Activated naive CD4-positive, alpha-beta T cell treated with anti-CD3 and anti-CD28 coated beads, Interleukin-2, amount 50 U/mL, for 16 hours (primary cell): ENCODE measurements at regions not wholly inside any gene's neighbourhood (a gene's known extent, or its start where the extent isn't known, plus 50 kb on each side); places are given as distances from the start of the nearest gene placed in this dataset.
"Not testable (repeated sequence)": the region's sequence is repeated elsewhere in the genome, so short reads cannot be mapped to it uniquely, and the experiment has no call there.

ENCODE experiments used
- DNase-seq: peaks from one replicate; pipeline ENCODE4 v3.0.0-alpha.2; 2020

GRCh38 chr12:131400668-131401294, 310.1 kb upstream of the SFSWAP start:
- DNase-seq, result not testable (repeated sequence)

DNA sequence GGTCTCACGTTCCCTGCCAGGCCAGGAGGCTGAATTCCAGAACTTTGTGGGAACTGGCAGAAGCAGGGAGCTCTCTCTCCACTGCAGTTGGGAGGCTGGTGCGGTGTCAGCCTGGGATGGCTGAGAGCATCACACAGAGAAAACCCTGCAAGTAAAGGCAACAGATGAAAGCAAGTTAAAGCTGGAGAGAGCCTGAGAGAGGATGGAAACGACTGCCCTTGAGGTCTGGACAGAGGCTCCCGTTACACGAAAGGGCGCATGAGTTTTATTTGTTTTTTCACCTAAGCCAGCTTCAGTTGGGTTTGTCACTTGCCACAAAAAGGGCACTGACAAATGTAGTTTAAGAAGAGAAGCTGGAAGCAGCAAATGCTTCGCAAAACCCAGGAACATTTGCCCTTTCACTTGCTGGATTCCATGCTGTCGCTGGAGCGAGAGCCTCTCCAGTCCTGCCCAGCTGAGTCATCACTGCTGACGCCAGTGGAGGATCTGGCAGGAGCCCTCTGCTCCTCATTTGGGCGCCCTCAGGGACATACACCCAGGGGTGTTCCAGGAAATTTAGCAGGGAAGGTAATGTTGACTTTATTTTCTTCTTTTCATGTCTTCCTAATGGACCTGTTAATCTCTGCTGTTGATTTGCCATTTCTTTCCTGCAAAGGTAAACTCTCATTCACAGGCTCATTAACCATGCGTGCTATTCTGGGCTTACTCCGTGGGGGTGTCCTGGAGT, 308.8 kb upstream of the SFSWAP start:
- not testable (repeated sequence) for DNase-seq

GRCh38 chr12:131402781-131403396, 308.0 kb upstream of the SFSWAP start:
- DNase-seq, result no peak

DNA sequence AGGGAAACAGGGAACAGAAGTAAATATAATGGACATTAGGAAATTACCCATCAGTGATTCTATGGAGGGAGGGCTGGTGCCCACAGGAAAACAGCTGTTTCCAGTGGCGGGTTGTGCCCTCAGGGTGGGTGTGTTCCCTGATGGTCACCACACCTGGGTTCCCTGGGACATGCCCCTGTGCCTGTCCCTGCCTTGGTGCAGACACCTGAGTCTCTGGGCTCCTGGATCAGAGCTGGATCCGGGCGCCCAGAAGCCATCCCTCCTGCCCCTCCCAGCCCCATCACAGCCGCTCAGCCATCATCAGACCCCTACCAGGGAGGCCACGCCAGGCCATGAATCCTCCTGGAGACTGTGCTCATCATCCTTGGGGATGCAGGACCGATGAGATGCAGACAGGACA, 307.2 kb upstream of the SFSWAP start:
- no peak for DNase-seq

DNA sequence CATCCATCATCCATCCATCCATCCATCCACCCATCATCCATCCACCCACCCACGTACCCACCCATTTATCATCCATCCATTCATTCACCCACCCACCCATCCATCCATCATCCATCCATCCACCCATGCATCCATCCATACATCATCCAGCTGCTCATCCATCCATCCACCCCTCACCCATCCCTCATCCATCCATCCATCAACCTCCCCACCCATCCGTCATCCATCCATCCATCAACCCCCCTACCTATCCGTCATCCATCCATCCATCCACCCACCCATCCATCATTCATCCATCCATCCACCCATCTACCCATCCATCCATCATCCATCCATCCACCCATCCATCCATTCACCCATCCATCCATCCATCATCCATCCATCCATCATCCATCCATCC, 306.2 kb upstream of the SFSWAP start:
- no peak for DNase-seq

GRCh38 chr12:131407221-131408035, 303.5 kb upstream of the SFSWAP start:
- DNase-seq, result no peak

DNA sequence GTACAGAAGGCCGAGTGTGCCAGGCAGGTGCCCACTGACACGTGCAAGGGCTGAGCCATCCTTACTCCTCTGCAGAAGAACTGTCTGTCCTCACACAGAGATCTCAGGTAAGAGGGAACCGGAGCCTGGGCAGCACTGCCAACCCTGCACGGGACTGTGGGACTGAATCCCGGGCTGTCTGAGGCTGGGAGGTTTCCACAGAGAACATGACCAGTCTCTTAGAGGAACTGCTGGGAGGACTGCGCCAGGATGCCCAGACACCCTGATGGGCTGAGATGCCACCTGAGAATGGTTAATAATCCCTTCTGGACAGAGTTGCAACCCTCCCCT, 302.9 kb upstream of the SFSWAP start:
- DNase-seq, result no peak

GRCh38 chr12:131408484-131408883, 302.4 kb upstream of the SFSWAP start:
- no peak for DNase-seq

GRCh38 chr12:131409211-131409610, 301.7 kb upstream of the SFSWAP start:
- no peak for DNase-seq

DNA sequence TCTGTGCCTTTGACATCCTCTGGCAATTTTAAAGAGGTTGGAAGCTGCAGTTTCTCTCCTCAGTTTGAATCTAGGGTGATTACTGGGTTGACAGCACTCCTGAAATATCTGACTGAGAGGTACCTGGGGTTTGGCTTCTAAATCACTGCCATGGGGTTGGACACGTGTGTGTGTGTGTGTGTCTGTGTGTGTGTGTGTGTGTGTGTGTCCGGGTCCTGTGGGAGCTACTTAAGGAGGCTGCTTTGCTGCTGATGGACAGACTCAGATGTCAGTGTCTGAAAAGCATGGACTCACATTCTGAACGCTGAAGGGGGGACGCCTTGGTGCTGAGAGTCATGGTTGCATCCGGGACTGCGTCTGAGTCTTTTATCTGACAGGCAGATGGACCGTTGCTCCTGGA, 299.1 kb upstream of the SFSWAP start:
- DNase-seq, result not testable (repeated sequence)

GRCh38 chr12:131413006-131413405, 297.9 kb upstream of the SFSWAP start:
- DNase-seq, result no peak

DNA sequence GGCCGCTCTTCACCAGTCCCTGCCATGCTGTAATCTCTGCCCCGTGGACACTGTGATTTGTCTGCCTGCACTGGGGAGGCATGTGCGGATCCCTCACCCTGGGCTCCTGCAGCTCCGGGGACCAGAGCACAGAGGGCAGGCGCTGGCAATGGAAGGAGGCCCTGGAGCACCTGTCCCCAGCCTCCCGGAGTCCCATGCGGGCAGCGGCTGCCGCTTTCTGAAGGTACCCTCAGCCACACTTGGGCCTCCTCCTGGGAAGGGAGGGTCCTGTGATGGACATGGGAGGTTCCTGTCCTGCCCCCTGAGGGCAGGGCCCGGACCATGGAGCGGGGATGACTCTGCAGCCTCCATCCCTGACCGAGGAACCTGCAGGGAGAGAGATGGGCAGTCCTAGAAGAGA, 297.4 kb upstream of the SFSWAP start:
- no peak for DNase-seq

DNA sequence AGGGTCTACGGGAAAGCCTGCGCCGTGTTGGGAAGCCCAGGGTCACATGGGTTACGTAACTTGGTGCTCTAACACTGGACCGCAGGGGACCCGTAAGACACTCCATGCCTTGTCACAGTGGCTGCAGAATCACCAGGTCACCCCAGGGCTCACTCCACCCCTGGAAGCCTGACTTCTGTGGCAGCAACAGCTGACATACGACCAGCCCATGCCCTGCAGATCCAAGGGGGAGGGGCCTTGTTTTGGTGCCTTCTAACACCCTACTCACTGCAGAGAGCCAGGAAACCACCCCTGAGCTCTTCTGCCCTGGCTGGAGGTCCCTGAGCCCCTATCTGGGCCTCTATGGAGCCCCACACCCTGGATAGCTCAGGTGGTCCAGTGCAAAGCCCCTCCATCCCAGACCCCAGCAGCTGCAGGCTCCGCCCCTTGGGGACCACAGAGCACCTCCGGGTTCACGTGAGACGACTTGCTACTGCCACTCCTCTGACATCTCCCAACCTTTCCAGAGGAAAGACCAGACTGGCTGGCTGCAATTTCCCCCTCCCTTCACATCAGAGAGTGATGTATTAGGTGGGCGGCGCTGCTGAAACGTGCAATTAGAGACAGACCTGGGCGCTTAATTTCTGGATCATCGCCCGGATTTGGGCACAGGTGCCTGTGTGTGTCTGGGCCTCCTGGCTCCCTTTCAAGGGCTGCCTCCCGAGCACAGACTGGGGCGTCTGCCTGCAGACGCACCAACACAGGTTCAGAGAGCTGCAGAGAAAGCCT, 296.6 kb upstream of the SFSWAP start:
- not testable (repeated sequence) for DNase-seq

- DNase-seq, result no peak
These were observed 295.1 kb upstream of the SFSWAP start for GRCh38 chr12:131415781-131416180.

DNA sequence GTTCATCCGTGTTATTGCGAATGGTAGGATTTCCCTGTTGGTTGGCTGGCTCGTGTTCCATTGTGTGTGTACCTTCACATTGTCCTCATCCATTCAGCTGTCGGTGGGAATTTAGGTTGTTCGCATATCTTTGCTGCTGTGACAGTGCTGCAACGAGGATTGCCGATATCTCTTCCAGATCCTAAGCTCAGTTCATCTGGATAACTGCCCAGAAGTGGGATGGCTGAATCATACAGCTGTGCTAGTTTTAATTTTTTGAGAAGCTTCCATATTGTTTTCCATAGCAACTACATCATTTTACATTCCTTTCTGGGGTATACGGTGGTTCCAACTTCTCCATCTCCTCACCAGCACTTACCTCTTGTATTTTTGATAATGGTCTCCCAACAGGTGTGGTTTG, 292.8 kb upstream of the SFSWAP start:
- DNase-seq, result no peak

GRCh38 chr12:131418884-131419283, 292.0 kb upstream of the SFSWAP start:
- no peak for DNase-seq

GRCh38 chr12:131420867-131421447, 289.9 kb upstream of the SFSWAP start:
- no peak for DNase-seq

GRCh38 chr12:131421509-131422186, 289.2 kb upstream of the SFSWAP start:
- no peak for DNase-seq

DNA sequence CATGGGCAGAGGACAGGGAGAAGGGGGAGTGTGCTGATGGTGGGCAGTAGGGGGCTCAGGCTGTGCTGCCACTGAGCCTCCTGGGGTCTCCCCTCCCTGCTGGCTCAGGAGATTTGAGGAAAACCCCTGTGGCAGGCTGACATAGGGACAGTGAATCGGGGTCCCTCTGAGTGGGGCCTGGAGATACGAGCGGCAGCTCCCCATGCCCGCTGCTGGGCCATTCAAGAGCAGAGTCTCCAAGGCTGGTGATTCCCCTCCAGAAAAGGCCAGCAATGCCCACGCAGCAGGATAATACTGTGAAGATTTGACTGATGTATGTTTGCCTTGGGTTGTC, 288.7 kb upstream of the SFSWAP start:
- DNase-seq, result no peak

GRCh38 chr12:131422744-131423143, 288.1 kb upstream of the SFSWAP start:
- no peak for DNase-seq

- DNase-seq, result no peak
These were observed 286.6 kb upstream of the SFSWAP start for GRCh38 chr12:131424270-131424669.
